ENCODE measurements at regions not wholly inside any gene's neighbourhood (a gene's known extent, or its start where the extent isn't known, plus 50 kb on each side); places are given as distances from the start of the nearest gene placed in this dataset.

DNA sequence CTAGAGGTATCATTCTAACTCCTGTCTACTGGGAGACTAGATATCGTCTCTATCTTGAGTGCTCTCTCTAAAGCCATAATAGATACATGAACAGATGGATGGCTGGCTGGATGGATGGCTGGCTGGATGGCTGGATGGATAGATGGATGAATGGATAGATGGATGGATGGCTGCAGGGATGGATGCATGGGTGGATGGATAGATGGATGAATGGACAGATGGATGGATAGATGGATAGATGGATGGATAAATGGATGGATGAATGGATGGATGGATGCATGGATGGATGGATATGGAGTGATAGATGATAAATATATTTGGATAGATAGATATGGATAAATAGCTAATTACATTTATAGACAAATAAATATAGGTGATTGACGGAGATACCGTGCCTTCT, 191.2 kb upstream of the KLF6 start (continued):
- no peak for TF ChIP-seq IRF2 (CRISPR knock-in tag; IDR thresholded peaks at IDR 0.05; ENCODE audit: borderline replicate concordance, low read depth)

DNA sequence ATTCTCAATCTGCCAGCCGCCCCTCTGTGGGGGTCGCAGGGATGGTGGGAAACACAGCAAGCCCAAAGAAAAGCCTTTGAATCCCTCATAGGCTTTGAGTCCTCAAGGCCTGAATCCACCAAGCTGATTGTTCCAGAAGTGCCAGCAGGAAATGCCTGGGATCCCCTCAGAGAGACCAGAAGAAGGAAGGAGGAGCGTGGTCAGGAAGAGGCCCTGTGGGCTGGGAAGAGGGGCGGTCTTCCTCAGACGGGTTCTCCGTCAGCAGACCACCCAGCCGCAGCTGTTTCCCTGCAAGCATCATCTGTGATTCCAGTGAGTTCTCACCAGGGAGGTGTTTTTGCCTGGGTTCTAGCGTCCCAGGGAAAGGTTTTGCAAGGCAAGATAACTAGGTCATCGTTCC, 190.0 kb upstream of the KLF6 start:
- POLR2A ChIA-PET, result no interaction called here
- DNase-seq (ENCODE audit: low spot score) (no peak), ATAC-seq (peak; percentile 58; the same call in 1 of the 2 replicates)
- Mint-ChIP-seq H3K36me3 (peaks cover 3% of the 10 kb centered on the region; the same call in 1 of the 2 replicates), H3K27ac (no peak overlapping the region), H3K27me3 (ENCODE audit: low read depth) (no peaks in the 10 kb centered on the region), H3K4me3 (no peak overlapping the region), H3K4me1 (peaks cover 8% of the 10 kb centered on the region; the same call in 1 of the 2 replicates), H3K9me3 (peaks cover 4% of the 10 kb centered on the region)
- CTCF ChIA-PET, result interaction anchor here (1.1 to 1.3 kb wide), 2 partner anchors 15 to 176 kb away, joined by 3 read pairs; no protein-coding TSS in a partner anchor
- no peak for TF ChIP-seq TP53 (CRISPR knock-in tag; IDR thresholded peaks at IDR 0.05)
- TF ChIP-seq, protein P1, sequence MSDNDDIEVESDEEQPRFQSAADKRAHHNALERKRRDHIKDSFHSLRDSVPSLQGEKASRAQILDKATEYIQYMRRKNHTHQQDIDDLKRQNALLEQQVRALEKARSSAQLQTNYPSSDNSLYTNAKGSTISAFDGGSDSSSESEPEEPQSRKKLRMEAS (CRISPR knock-in tag; IDR thresholded peaks at IDR 0.05), result no peak
- TF ChIP-seq, protein P2, sequence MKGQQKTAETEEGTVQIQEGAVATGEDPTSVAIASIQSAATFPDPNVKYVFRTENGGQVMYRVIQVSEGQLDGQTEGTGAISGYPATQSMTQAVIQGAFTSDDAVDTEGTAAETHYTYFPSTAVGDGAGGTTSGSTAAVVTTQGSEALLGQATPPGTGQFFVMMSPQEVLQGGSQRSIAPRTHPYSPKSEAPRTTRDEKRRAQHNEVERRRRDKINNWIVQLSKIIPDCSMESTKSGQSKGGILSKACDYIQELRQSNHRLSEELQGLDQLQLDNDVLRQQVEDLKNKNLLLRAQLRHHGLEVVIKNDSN (CRISPR knock-in tag; IDR thresholded peaks at IDR 0.05), result no peak
- TF ChIP-seq NR3C1 (CRISPR knock-in tag; conservative IDR thresholded peaks at IDR 0.05; ENCODE audit: low read depth), result no peak
- TF ChIP-seq, protein P3, sequence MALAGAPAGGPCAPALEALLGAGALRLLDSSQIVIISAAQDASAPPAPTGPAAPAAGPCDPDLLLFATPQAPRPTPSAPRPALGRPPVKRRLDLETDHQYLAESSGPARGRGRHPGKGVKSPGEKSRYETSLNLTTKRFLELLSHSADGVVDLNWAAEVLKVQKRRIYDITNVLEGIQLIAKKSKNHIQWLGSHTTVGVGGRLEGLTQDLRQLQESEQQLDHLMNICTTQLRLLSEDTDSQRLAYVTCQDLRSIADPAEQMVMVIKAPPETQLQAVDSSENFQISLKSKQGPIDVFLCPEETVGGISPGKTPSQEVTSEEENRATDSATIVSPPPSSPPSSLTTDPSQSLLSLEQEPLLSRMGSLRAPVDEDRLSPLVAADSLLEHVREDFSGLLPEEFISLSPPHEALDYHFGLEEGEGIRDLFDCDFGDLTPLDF (CRISPR knock-in tag; IDR thresholded peaks at IDR 0.05), result no peak
- no peak for TF ChIP-seq SOX15 (CRISPR knock-in tag; IDR thresholded peaks at IDR 0.05)
- TF ChIP-seq, protein P4, sequence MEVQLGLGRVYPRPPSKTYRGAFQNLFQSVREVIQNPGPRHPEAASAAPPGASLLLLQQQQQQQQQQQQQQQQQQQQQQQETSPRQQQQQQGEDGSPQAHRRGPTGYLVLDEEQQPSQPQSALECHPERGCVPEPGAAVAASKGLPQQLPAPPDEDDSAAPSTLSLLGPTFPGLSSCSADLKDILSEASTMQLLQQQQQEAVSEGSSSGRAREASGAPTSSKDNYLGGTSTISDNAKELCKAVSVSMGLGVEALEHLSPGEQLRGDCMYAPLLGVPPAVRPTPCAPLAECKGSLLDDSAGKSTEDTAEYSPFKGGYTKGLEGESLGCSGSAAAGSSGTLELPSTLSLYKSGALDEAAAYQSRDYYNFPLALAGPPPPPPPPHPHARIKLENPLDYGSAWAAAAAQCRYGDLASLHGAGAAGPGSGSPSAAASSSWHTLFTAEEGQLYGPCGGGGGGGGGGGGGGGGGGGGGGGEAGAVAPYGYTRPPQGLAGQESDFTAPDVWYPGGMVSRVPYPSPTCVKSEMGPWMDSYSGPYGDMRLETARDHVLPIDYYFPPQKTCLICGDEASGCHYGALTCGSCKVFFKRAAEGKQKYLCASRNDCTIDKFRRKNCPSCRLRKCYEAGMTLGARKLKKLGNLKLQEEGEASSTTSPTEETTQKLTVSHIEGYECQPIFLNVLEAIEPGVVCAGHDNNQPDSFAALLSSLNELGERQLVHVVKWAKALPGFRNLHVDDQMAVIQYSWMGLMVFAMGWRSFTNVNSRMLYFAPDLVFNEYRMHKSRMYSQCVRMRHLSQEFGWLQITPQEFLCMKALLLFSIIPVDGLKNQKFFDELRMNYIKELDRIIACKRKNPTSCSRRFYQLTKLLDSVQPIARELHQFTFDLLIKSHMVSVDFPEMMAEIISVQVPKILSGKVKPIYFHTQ (CRISPR knock-in tag; IDR thresholded peaks at IDR 0.05), result no peak
- no peak for TF ChIP-seq HMGA2 (CRISPR knock-in tag; IDR thresholded peaks at IDR 0.05)
- TF ChIP-seq, protein P5, sequence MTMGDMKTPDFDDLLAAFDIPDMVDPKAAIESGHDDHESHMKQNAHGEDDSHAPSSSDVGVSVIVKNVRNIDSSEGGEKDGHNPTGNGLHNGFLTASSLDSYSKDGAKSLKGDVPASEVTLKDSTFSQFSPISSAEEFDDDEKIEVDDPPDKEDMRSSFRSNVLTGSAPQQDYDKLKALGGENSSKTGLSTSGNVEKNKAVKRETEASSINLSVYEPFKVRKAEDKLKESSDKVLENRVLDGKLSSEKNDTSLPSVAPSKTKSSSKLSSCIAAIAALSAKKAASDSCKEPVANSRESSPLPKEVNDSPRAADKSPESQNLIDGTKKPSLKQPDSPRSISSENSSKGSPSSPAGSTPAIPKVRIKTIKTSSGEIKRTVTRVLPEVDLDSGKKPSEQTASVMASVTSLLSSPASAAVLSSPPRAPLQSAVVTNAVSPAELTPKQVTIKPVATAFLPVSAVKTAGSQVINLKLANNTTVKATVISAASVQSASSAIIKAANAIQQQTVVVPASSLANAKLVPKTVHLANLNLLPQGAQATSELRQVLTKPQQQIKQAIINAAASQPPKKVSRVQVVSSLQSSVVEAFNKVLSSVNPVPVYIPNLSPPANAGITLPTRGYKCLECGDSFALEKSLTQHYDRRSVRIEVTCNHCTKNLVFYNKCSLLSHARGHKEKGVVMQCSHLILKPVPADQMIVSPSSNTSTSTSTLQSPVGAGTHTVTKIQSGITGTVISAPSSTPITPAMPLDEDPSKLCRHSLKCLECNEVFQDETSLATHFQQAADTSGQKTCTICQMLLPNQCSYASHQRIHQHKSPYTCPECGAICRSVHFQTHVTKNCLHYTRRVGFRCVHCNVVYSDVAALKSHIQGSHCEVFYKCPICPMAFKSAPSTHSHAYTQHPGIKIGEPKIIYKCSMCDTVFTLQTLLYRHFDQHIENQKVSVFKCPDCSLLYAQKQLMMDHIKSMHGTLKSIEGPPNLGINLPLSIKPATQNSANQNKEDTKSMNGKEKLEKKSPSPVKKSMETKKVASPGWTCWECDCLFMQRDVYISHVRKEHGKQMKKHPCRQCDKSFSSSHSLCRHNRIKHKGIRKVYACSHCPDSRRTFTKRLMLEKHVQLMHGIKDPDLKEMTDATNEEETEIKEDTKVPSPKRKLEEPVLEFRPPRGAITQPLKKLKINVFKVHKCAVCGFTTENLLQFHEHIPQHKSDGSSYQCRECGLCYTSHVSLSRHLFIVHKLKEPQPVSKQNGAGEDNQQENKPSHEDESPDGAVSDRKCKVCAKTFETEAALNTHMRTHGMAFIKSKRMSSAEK (CRISPR knock-in tag; IDR thresholded peaks at IDR 0.05; ENCODE audit: borderline replicate concordance), result no peak
- no peak for TF ChIP-seq ETV6 (CRISPR knock-in tag; IDR thresholded peaks at IDR 0.05)
- no peak for TF ChIP-seq OVOL2 (CRISPR knock-in tag; IDR thresholded peaks at IDR 0.05; ENCODE audit: borderline replicate concordance)
- TF ChIP-seq JUN (CRISPR knock-in tag; IDR thresholded peaks at IDR 0.05), result no peak
- TF ChIP-seq, protein P6, sequence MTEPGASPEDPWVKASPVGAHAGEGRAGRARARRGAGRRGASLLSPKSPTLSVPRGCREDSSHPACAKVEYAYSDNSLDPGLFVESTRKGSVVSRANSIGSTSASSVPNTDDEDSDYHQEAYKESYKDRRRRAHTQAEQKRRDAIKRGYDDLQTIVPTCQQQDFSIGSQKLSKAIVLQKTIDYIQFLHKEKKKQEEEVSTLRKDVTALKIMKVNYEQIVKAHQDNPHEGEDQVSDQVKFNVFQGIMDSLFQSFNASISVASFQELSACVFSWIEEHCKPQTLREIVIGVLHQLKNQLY (CRISPR knock-in tag; IDR thresholded peaks at IDR 0.05), result no peak
- TF ChIP-seq, protein P7, sequence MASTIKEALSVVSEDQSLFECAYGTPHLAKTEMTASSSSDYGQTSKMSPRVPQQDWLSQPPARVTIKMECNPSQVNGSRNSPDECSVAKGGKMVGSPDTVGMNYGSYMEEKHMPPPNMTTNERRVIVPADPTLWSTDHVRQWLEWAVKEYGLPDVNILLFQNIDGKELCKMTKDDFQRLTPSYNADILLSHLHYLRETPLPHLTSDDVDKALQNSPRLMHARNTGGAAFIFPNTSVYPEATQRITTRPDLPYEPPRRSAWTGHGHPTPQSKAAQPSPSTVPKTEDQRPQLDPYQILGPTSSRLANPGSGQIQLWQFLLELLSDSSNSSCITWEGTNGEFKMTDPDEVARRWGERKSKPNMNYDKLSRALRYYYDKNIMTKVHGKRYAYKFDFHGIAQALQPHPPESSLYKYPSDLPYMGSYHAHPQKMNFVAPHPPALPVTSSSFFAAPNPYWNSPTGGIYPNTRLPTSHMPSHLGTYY (CRISPR knock-in tag; IDR thresholded peaks at IDR 0.05), result no peak
- TF ChIP-seq, protein P8, sequence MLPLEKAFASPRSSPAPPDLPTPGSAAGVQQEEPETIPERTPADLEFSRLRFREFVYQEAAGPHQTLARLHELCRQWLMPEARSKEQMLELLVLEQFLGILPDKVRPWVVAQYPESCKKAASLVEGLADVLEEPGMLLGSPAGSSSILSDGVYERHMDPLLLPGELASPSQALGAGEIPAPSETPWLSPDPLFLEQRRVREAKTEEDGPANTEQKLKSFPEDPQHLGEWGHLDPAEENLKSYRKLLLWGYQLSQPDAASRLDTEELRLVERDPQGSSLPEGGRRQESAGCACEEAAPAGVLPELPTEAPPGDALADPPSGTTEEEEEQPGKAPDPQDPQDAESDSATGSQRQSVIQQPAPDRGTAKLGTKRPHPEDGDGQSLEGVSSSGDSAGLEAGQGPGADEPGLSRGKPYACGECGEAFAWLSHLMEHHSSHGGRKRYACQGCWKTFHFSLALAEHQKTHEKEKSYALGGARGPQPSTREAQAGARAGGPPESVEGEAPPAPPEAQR (CRISPR knock-in tag; IDR thresholded peaks at IDR 0.05), result no peak
